ENCODE measurements at regions not wholly inside any gene's neighbourhood (a gene's known extent, or its start where the extent isn't known, plus 50 kb on each side); places are given as distances from the start of the nearest gene placed in this dataset.

DNA sequence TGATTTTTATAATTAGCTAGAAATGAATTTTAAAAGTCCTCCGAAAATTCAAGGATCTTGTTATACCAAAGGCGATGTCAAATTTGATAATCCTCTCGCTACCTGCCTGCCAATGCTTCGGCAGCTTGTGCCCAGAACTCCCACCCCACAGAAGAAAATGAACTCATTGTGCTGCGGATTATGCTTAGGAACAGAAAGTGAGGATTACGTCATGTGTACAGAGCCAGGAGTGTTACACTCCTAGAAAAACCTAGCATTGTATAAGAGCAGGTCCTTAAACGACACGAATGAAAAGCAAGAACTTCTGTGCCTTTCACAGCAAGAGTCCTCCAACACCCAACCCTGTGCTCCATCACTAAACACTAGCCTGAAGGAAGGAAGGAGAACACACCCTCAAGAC lies 168.3 kb downstream of the RNF152 start:
- Histone ChIP-seq H3K9me3 (ENCODE audit: control insufficient read depth, insufficient read depth, low read length) (no peaks in the 10 kb centered on the region), H3K9ac (ENCODE audit: low read depth, low read length) (no peak overlapping the region), H3K4me1 (ENCODE audit: control insufficient read depth, insufficient read depth, low read length) (peaks cover 3% of the 10 kb centered on the region), H3K36me3 (ENCODE audit: control insufficient read depth, insufficient read depth, low read length) (no peaks in the 10 kb centered on the region), H3K27me3 (ENCODE audit: control insufficient read depth, insufficient read depth, low read length) (no peaks in the 10 kb centered on the region), H3K4me3 (ENCODE audit: low read depth, low read length) (no peak overlapping the region)

GRCh38 chr18:61722247-61722646 lies 170.6 kb downstream of the RNF152 start:
- H3K9ac ChIP-seq (ENCODE audit: low read depth, low read length) = no peak overlapping the region
- peaks cover 4% of the 10 kb centered on the region for H3K4me1 ChIP-seq (ENCODE audit: control insufficient read depth, insufficient read depth, low read length)
- no peaks in the 10 kb centered on the region for H3K9me3 ChIP-seq (ENCODE audit: control insufficient read depth, insufficient read depth, low read length)
- H3K36me3 ChIP-seq (ENCODE audit: control insufficient read depth, insufficient read depth, low read length) = no peaks in the 10 kb centered on the region
- no peaks in the 10 kb centered on the region for H3K27me3 ChIP-seq (ENCODE audit: control insufficient read depth, insufficient read depth, low read length)
- H3K4me3 ChIP-seq (ENCODE audit: low read depth, low read length) = no peak overlapping the region

DNA sequence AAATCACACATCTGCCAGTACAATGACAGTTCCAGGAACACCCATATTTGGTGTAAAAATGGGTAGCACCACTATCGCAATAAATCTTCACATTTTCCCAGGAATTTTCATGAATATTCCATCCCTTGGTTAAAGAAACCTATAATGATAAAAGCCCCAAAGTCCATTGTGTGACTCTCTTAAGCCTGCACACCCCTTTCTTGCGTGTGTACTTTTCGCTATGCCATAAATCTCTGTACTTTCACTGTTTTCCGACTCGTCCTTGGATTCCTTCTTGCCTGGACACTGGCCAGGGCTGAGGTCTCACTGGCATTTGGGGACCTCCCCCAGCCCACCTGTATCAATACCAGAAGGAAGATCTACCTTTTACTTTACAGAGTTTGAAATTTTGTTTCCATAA lies 172.3 kb downstream of the RNF152 start:
- Histone ChIP-seq H3K36me3 (ENCODE audit: control insufficient read depth, insufficient read depth, low read length) (no peaks in the 10 kb centered on the region), H3K9me3 (ENCODE audit: control insufficient read depth, insufficient read depth, low read length) (no peaks in the 10 kb centered on the region), H3K4me1 (ENCODE audit: control insufficient read depth, insufficient read depth, low read length) (peaks cover 4% of the 10 kb centered on the region), H3K4me3 (ENCODE audit: low read depth, low read length) (no peak overlapping the region), H3K27me3 (ENCODE audit: control insufficient read depth, insufficient read depth, low read length) (no peaks in the 10 kb centered on the region), H3K9ac (ENCODE audit: low read depth, low read length) (no peak overlapping the region)

DNA sequence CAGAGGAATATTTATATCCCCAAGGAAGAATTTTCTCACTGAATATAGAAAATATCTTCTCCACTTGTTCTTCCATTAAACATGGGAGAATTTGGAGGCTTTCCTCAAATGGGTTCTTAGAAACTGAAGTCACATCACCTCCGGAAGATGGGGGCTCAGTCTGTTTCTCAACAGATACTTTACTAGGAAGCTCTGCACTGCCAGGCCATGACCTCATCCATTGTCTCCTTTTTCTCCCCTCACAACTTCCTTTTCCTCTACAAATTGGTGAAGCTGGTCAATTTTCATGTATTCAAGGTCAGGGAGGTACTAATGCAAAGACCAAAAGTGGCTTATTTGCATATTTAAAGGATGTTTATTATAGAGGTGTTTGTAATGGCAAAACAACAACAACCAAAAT lies 173.1 kb downstream of the RNF152 start:
- peaks cover 4% of the 10 kb centered on the region for H3K4me1 ChIP-seq (ENCODE audit: control insufficient read depth, insufficient read depth, low read length)
- H3K9me3 ChIP-seq (ENCODE audit: control insufficient read depth, insufficient read depth, low read length) = no peaks in the 10 kb centered on the region
- H3K36me3 ChIP-seq (ENCODE audit: control insufficient read depth, insufficient read depth, low read length) = no peaks in the 10 kb centered on the region
- no peak overlapping the region for H3K9ac ChIP-seq (ENCODE audit: low read depth, low read length)
- no peak overlapping the region for H3K4me3 ChIP-seq (ENCODE audit: low read depth, low read length)
- no peaks in the 10 kb centered on the region for H3K27me3 ChIP-seq (ENCODE audit: control insufficient read depth, insufficient read depth, low read length)

DNA sequence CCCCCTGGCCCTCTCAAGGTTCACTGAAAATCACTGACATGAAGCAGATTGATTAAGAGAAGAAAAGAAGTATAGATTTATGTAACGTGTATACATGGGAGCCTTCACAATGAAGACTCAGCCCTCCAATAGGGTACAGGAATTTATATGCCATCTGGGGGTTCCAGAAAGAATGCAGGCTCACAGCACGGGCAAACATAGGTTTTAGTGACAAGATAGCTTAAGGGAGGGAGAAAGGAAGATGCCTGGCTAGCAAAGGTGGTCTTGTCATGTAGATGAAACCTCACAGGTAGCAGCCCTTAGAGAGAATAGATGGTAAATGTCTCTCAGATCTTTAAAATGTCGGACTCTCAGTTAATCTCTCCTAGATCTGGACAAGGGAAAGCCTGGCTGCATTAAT lies 173.9 kb downstream of the RNF152 start:
- H3K36me3 ChIP-seq (ENCODE audit: control insufficient read depth, insufficient read depth, low read length) = no peaks in the 10 kb centered on the region
- no peaks in the 10 kb centered on the region for H3K9me3 ChIP-seq (ENCODE audit: control insufficient read depth, insufficient read depth, low read length)
- peaks cover 4% of the 10 kb centered on the region for H3K4me1 ChIP-seq (ENCODE audit: control insufficient read depth, insufficient read depth, low read length)
- H3K4me3 ChIP-seq (ENCODE audit: low read depth, low read length) = no peak overlapping the region
- H3K27me3 ChIP-seq (ENCODE audit: control insufficient read depth, insufficient read depth, low read length) = no peaks in the 10 kb centered on the region
- no peak overlapping the region for H3K9ac ChIP-seq (ENCODE audit: low read depth, low read length)

DNA sequence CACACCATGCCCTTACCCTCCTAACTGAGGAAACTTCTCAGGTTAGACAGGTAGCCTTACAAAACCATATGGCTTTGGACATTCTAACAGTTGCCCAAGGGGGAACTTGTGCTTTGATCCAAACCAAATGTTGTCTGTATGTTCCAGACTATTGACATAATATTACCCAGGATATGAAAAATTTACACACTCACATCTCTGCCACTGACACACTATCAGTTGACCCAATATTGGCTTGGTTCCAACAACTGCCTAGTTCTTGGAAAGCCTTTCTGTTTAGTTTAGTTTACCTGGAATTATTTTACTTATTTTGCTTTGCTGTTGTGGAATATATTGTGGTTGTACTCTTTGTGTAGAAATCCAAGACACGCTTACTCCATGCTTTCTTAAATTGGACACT lies 178.4 kb downstream of the RNF152 start:
- Histone ChIP-seq H3K9me3 (ENCODE audit: control insufficient read depth, insufficient read depth, low read length) (peaks cover 5% of the 10 kb centered on the region), H3K4me1 (ENCODE audit: control insufficient read depth, insufficient read depth, low read length) (peaks cover under 1% of the 10 kb centered on the region), H3K9ac (ENCODE audit: low read depth, low read length) (no peak overlapping the region), H3K36me3 (ENCODE audit: control insufficient read depth, insufficient read depth, low read length) (no peaks in the 10 kb centered on the region), H3K27me3 (ENCODE audit: control insufficient read depth, insufficient read depth, low read length) (peaks cover under 1% of the 10 kb centered on the region), H3K4me3 (ENCODE audit: low read depth, low read length) (no peak overlapping the region)

DNA sequence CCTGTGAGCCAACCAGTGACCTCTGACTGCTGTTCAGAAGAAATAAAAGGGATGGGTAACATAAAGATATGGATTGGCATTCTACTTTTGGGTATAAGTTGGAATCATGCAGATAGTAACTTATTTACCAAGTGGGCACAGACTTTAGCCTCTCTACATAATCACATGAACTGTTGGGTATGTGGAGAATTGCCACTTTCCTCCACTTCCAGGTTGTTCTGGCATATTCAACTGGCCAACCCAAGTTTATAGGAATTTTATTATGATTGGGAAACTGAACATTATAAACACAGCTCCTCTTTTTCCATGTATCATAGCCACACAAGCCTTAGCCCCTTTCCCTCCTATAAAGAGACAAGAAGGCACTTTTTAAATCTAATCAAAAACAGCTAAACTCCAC lies 179.3 kb downstream of the RNF152 start:
- Histone ChIP-seq H3K9me3 (ENCODE audit: control insufficient read depth, insufficient read depth, low read length) (peaks cover 6% of the 10 kb centered on the region), H3K4me3 (ENCODE audit: low read depth, low read length) (no peak overlapping the region), H3K36me3 (ENCODE audit: control insufficient read depth, insufficient read depth, low read length) (no peaks in the 10 kb centered on the region), H3K4me1 (ENCODE audit: control insufficient read depth, insufficient read depth, low read length) (no peaks in the 10 kb centered on the region), H3K27me3 (ENCODE audit: control insufficient read depth, insufficient read depth, low read length) (peaks cover 9% of the 10 kb centered on the region), H3K9ac (ENCODE audit: low read depth, low read length) (no peak overlapping the region)

GRCh38 chr18:61710082-61710620 lies 182.7 kb downstream of the RNF152 start:
- no peaks in the 10 kb centered on the region for H3K36me3 ChIP-seq (ENCODE audit: control insufficient read depth, insufficient read depth, low read length)
- no peaks in the 10 kb centered on the region for H3K4me1 ChIP-seq (ENCODE audit: control insufficient read depth, insufficient read depth, low read length)
- H3K9me3 ChIP-seq (ENCODE audit: control insufficient read depth, insufficient read depth, low read length) = peaks cover 6% of the 10 kb centered on the region
- H3K4me3 ChIP-seq (ENCODE audit: low read depth, low read length) = no peak overlapping the region
- H3K9ac ChIP-seq (ENCODE audit: low read depth, low read length) = no peak overlapping the region
- H3K27me3 ChIP-seq (ENCODE audit: control insufficient read depth, insufficient read depth, low read length) = peaks cover 17% of the 10 kb centered on the region

DNA sequence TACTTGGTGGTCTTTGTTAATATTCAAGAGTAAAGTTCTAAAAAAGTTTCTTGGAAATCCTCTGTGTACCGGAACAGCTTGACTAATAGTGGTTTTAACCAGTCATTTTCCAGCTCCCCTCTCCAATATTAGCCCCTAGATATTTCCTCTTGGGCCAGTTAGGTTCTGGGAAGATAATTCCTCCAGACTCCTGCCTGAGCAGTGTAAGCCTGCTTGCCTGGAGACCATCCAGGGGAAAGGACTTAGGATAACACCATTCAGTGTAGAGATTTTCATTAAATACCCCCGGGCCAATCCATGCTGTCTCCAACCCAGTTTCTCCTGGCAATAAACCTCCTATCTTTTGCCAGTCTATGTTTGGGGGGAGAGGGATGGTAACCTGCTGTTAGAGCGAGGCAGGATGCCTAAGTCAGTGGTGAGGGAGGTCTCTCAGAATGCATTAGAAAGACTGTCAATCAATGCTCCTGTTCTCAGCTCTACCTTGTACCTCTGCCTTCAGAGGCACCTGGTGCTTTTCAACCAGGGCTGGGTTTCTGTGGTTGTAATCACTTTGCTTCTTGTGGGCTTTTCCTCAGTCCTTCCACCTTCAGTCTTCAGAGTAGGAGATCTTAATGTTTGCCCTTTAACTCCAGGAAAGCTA lies 186.4 kb downstream of the RNF152 start:
- peaks cover 6% of the 10 kb centered on the region for H3K9me3 ChIP-seq (ENCODE audit: control insufficient read depth, insufficient read depth, low read length)
- no peak overlapping the region for H3K4me3 ChIP-seq (ENCODE audit: low read depth, low read length)
- H3K36me3 ChIP-seq (ENCODE audit: control insufficient read depth, insufficient read depth, low read length) = no peaks in the 10 kb centered on the region
- H3K27me3 ChIP-seq (ENCODE audit: control insufficient read depth, insufficient read depth, low read length) = peaks cover 24% of the 10 kb centered on the region
- no peaks in the 10 kb centered on the region for H3K4me1 ChIP-seq (ENCODE audit: control insufficient read depth, insufficient read depth, low read length)
- H3K9ac ChIP-seq (ENCODE audit: low read depth, low read length) = no peak overlapping the region

DNA sequence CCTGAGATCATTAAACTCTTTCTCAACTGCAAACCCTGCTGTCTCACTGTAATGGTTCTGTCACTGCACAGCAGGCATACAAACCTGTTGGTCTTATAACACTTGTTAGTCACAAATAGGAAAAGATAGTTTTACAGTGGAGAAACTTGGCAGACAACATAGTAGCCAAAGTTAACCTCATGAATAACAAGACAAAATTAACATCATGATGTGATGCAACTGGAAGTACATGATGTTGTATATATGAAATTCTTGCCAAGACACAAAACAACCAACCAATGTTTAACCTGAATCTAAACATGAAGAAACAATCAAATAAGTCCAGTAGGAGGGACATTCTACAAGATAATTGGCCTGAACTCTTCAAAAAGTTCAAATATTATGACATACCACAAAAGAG lies 189.3 kb downstream of the RNF152 start:
- Histone ChIP-seq H3K27me3 (ENCODE audit: control insufficient read depth, insufficient read depth, low read length) (peaks cover 15% of the 10 kb centered on the region), H3K36me3 (ENCODE audit: control insufficient read depth, insufficient read depth, low read length) (no peaks in the 10 kb centered on the region), H3K4me1 (ENCODE audit: control insufficient read depth, insufficient read depth, low read length) (peaks cover 2% of the 10 kb centered on the region), H3K9me3 (ENCODE audit: control insufficient read depth, insufficient read depth, low read length) (no peaks in the 10 kb centered on the region), H3K9ac (ENCODE audit: low read depth, low read length) (no peak overlapping the region), H3K4me3 (ENCODE audit: low read depth, low read length) (no peak overlapping the region)

- H3K9me3 ChIP-seq (ENCODE audit: control insufficient read depth, insufficient read depth, low read length) = no peaks in the 10 kb centered on the region
- H3K27me3 ChIP-seq (ENCODE audit: control insufficient read depth, insufficient read depth, low read length) = peaks cover 6% of the 10 kb centered on the region
- peaks cover 2% of the 10 kb centered on the region for H3K4me1 ChIP-seq (ENCODE audit: control insufficient read depth, insufficient read depth, low read length)
- H3K4me3 ChIP-seq (ENCODE audit: low read depth, low read length) = no peak overlapping the region
- H3K9ac ChIP-seq (ENCODE audit: low read depth, low read length) = no peak overlapping the region
- H3K36me3 ChIP-seq (ENCODE audit: control insufficient read depth, insufficient read depth, low read length) = no peaks in the 10 kb centered on the region
Measured at GRCh38 chr18:61702007-61702406, 190.8 kb downstream of the RNF152 start.

DNA sequence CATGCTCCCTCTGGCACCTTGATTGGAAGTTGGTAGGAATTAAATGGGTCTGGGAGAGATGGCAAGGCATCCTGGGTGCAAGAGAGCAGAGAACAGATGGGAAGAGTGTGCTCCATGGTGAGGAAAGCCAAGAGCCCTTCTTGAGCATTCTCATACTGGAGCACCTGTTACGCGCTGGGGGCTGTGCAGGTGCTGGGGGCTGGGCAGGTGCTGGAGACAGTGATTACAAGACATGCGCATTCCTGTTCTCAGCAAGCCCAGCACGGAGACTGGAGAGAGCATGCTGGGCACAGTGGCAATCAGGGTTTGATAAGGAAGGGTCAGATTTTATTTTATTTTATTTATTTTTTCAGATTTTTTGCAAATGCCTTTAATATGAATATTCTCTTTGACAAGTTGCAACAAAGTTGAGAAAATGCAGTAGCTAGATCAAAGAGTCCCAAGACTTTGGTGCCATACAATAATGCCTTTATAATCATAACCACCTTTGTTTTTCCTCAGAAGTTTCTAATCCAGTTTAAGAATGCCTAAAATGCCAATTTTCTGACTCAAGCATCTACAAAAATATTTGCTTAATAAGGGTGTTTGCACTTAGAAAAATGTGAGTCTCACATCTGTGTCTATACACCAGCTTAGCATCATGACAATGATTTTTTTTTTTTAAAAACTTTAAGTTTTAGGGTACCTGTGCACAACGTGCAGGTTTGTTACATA lies 193.3 kb downstream of the RNF152 start:
- Histone ChIP-seq H3K9ac (ENCODE audit: low read depth, low read length) (no peak overlapping the region), H3K9me3 (ENCODE audit: control insufficient read depth, insufficient read depth, low read length) (no peaks in the 10 kb centered on the region), H3K4me3 (ENCODE audit: low read depth, low read length) (no peak overlapping the region), H3K36me3 (ENCODE audit: control insufficient read depth, insufficient read depth, low read length) (no peaks in the 10 kb centered on the region), H3K4me1 (ENCODE audit: control insufficient read depth, insufficient read depth, low read length) (peaks cover 2% of the 10 kb centered on the region), H3K27me3 (ENCODE audit: control insufficient read depth, insufficient read depth, low read length) (peaks cover 4% of the 10 kb centered on the region)
